ENCODE measurements at regions not wholly inside any gene's neighbourhood (a gene's known extent, or its start where the extent isn't known, plus 50 kb on each side); places are given as distances from the start of the nearest gene placed in this dataset.

DNA sequence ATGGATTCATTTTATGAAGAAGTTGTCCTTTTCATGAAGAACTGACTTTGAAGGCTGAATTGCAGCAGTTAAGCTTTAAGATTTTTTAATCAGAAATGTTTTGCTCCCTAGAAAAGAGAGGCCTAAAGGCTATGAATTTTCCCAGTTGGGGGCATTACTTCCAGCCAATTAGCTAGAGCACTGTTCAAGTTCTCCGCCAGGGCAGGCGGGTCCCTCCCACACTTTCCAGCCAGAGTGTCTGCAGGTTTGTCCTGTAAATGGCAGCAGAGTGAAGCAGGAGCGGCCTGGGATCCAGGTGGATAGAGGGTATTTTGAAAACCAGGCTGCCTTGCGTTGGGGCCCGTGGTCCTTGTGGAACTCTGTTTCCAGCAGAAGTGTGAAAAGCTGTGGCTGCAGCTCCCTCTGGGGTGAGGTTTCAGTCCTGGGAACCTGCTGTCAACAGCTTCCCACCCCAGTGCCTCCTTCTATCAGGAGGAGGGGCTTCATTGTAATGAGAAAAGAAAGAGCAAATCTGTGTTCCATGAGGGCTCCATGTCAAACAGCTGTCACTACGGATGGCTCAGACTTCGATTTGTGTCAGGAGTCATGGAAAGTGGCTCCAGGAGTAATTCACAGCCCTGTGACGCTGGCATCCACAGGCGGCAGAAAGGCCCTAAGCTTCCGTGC lies 210.7 kb upstream of the TMEM132C start:
- no peaks in the 10 kb centered on the region for H3K4me1 Mint-ChIP-seq (ENCODE audit: low read depth, unreplicated experiment)
- no peaks in the 10 kb centered on the region for H3K36me3 Mint-ChIP-seq (ENCODE audit: insufficient read depth, unreplicated experiment)
- H3K4me3 Mint-ChIP-seq (ENCODE audit: low read depth, unreplicated experiment): no peak overlapping the region
- intact Hi-C loops (cut with micrococcal nuclease; ENCODE audit: unreplicated experiment): no loop called here
- peaks cover 9% of the 10 kb centered on the region for H3K9me3 Mint-ChIP-seq (ENCODE audit: low read depth, unreplicated experiment)
- no peak overlapping the region for H3K27ac Mint-ChIP-seq (ENCODE audit: unreplicated experiment)
- BruUV-seq (replicated peaks): no TSS peak
- CTCF ChIA-PET: no interaction called here
- TF ChIP-seq, protein P1, sequence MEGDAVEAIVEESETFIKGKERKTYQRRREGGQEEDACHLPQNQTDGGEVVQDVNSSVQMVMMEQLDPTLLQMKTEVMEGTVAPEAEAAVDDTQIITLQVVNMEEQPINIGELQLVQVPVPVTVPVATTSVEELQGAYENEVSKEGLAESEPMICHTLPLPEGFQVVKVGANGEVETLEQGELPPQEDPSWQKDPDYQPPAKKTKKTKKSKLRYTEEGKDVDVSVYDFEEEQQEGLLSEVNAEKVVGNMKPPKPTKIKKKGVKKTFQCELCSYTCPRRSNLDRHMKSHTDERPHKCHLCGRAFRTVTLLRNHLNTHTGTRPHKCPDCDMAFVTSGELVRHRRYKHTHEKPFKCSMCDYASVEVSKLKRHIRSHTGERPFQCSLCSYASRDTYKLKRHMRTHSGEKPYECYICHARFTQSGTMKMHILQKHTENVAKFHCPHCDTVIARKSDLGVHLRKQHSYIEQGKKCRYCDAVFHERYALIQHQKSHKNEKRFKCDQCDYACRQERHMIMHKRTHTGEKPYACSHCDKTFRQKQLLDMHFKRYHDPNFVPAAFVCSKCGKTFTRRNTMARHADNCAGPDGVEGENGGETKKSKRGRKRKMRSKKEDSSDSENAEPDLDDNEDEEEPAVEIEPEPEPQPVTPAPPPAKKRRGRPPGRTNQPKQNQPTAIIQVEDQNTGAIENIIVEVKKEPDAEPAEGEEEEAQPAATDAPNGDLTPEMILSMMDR (IDR thresholded peaks at IDR 0.05; ENCODE audit: unreplicated experiment): no peak
- no peaks in the 10 kb centered on the region for H3K27me3 Mint-ChIP-seq (ENCODE audit: unreplicated experiment)
- no peak for DNase-seq

DNA sequence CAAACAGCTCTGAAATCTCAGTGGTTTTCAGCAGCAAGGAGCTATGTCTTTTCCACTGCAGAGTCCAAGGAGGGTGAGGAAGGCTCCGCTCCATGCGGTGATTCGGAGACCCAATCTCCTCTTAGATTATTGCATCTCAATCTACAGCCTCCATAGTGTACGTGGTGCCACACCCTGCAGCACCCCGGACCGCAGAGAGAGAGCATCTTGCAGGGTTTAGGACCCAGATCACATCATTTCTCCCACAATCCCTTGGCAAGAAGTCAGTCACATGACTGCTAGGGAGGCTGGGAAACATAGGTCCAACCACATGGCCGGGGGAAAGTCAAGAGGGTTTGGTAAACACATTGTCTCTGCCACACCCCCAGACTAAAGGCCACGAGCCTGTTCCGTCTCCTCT lies 209.4 kb upstream of the TMEM132C start:
- Mint-ChIP-seq H3K4me1 (ENCODE audit: low read depth, unreplicated experiment) (no peaks in the 10 kb centered on the region), H3K27ac (ENCODE audit: unreplicated experiment) (no peak overlapping the region), H3K9me3 (ENCODE audit: low read depth, unreplicated experiment) (peaks cover 14% of the 10 kb centered on the region), H3K27me3 (ENCODE audit: unreplicated experiment) (no peaks in the 10 kb centered on the region), H3K4me3 (ENCODE audit: low read depth, unreplicated experiment) (no peak overlapping the region), H3K36me3 (ENCODE audit: insufficient read depth, unreplicated experiment) (no peaks in the 10 kb centered on the region)
- DNase-seq: no peak
- CTCF ChIA-PET: no interaction called here
- TF ChIP-seq, protein P1 (IDR thresholded peaks at IDR 0.05; ENCODE audit: unreplicated experiment): no peak
- BruUV-seq (replicated peaks): no TSS peak
- intact Hi-C loops (cut with micrococcal nuclease; ENCODE audit: unreplicated experiment): no loop called here

DNA sequence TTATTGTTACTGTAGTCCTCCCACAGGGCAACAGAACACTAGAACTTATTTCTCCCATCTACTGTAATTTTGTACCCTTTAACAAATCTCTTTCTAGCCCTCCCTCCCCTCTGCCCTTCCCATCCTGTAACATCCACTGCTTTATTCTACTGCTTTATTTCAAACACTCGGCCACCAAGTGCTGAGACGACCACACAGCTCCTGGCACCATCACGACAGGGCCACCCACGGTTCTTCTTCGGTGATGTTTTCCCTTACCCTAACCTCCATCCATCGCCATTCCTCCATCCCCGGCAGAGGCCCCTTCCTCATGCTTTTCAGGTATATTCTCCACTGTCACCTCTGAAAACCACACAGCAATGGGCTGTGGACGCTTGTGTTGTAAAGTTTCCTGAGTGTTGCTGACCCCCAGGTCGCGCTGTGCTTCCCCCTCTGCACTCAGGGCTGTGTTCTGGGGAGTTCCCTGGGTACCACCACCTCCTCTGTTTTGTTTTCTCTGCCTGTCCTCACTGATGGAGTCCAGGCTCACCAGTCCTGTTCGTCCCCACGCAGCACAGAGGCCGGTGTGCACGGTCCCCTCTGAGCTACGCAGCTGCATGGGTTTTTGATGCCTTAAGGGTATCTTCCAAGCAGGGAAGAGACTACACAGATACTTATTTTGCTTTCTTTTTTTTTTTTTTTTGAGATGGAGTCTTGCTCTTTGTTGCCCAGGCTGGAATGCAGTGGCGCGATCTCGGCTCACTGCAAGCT lies 207.2 kb upstream of the TMEM132C start:
- TF ChIP-seq, protein P1 (IDR thresholded peaks at IDR 0.05; ENCODE audit: unreplicated experiment): no peak
- Mint-ChIP-seq H3K4me3 (ENCODE audit: low read depth, unreplicated experiment) (no peak overlapping the region), H3K27ac (ENCODE audit: unreplicated experiment) (no peak overlapping the region), H3K36me3 (ENCODE audit: insufficient read depth, unreplicated experiment) (no peaks in the 10 kb centered on the region), H3K4me1 (ENCODE audit: low read depth, unreplicated experiment) (no peaks in the 10 kb centered on the region), H3K9me3 (ENCODE audit: low read depth, unreplicated experiment) (peaks cover 18% of the 10 kb centered on the region), H3K27me3 (ENCODE audit: unreplicated experiment) (no peaks in the 10 kb centered on the region)
- DNase-seq: no peak
- intact Hi-C loops (cut with micrococcal nuclease; ENCODE audit: unreplicated experiment): no loop called here
- no TSS peak for BruUV-seq (replicated peaks)
- CTCF ChIA-PET: no interaction called here

DNA sequence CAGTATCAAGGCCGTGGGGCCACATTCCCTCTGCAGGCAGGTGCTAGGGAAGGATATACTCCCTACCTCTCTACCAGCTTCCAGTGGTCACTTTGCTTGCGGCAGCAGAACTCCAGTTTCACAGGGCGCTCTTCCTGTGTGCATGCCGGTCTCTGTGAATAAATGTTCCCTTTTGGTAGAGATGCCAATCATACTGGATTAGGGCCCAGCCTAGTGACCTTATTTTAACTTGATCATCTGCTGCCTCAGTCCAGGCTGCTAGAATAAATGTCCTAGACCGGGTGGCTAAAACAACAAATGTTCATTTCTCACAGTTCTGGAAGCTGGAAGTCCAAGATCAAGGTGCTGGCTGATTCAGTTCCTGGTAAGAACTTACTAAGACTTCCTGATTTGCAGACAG lies 198.8 kb upstream of the TMEM132C start:
- Mint-ChIP-seq H3K9me3 (ENCODE audit: low read depth, unreplicated experiment) (peaks cover 14% of the 10 kb centered on the region), H3K27ac (ENCODE audit: unreplicated experiment) (no peak overlapping the region), H3K36me3 (ENCODE audit: insufficient read depth, unreplicated experiment) (no peaks in the 10 kb centered on the region), H3K27me3 (ENCODE audit: unreplicated experiment) (no peaks in the 10 kb centered on the region), H3K4me1 (ENCODE audit: low read depth, unreplicated experiment) (no peaks in the 10 kb centered on the region), H3K4me3 (ENCODE audit: low read depth, unreplicated experiment) (no peak overlapping the region)
- no peak for DNase-seq
- TF ChIP-seq, protein P1 (IDR thresholded peaks at IDR 0.05; ENCODE audit: unreplicated experiment): no peak
- BruUV-seq (replicated peaks): no TSS peak
- CTCF ChIA-PET: no interaction called here
- intact Hi-C loops (cut with micrococcal nuclease; ENCODE audit: unreplicated experiment): no loop called here
